ENCODE measurements at regions not wholly inside any gene's neighbourhood (a gene's known extent, or its start where the extent isn't known, plus 50 kb on each side); places are given as distances from the start of the nearest gene placed in this dataset.

GRCh38 chr3:33926998-33927605, 128.7 kb downstream of the PDCD6IP start:
- Histone ChIP-seq H3K79me2 (ENCODE audit: control insufficient read depth, insufficient read depth, low read length) (no peaks in the 10 kb centered on the region), H2AFZ (ENCODE audit: control insufficient read depth, low read depth, low read length) (no peak overlapping the region), H3K4me3 (no peak overlapping the region), H3K36me3 (ENCODE audit: control insufficient read depth in 2 of 2, insufficient read depth in 2 of 2, low read length in 1 of 2) (no peaks in the 10 kb centered on the region), H3K4me1 (ENCODE audit: control insufficient read depth, insufficient read depth, low read length) (no peaks in the 10 kb centered on the region), H4K20me1 (ENCODE audit: control insufficient read depth, insufficient read depth) (no peaks in the 10 kb centered on the region), H3K4me2 (ENCODE audit: control insufficient read depth, insufficient read depth) (no peak overlapping the region), H3K27ac (ENCODE audit: control insufficient read depth, insufficient read depth) (no peak overlapping the region), H3K27me3 (replicated peaks in 1 of 2; ENCODE audit: control insufficient read depth in 2 of 2, insufficient read depth in 2 of 2, low read length in 1 of 2) (no peaks in the 10 kb centered on the region; a peak in 1 of 4 replicates), H3K9ac (ENCODE audit: control insufficient read depth, insufficient read depth, low read length) (no peak overlapping the region), H3K9me3 (replicated peaks; ENCODE audit: control insufficient read depth, insufficient read depth, low read length) (no peaks in the 10 kb centered on the region)
- ChIA-PET CTCF (no interaction called here), POLR2A (no interaction called here), RAD21 (ENCODE audit: unreplicated experiment) (no interaction called here), SMC1A (ENCODE audit: uncharacterized antibody, unreplicated experiment) (interaction anchor here (0.9 kb wide), 1 partner anchor 626 kb away, joined by 3 read pairs; no protein-coding TSS in a partner anchor)
- no peak for ATAC-seq
- no peak for FAIRE-seq
- intact Hi-C loops (cut with micrococcal nuclease; ENCODE audit: unreplicated experiment): no loop called here
- BruUV-seq (replicated peaks): no TSS peak
- no peak for DNase-seq (ENCODE audit: low read depth, low spot score)
- TF ChIP-seq NKRF (conservative IDR thresholded peaks at IDR 0.05) (no peak), JUNB (IDR thresholded peaks at IDR 0.05) (no peak), ZNF622 (IDR thresholded peaks at IDR 0.05) (no peak), MTA3 (IDR thresholded peaks at IDR 0.05; ENCODE audit: borderline replicate concordance, low read length) (no peak), POLR2AphosphoS2 (IDR thresholded peaks at IDR 0.05; ENCODE audit: low read depth, low read length) (no peak), YY1 (IDR thresholded peaks at IDR 0.05; ENCODE audit: low read depth, low read length) (no peak), KLF5 (IDR thresholded peaks at IDR 0.05; ENCODE audit: partially characterized antibody) (no peak), ZNF217 (IDR thresholded peaks at IDR 0.05) (no peak), RAD21 (IDR thresholded peaks at IDR 0.05; ENCODE audit: insufficient read depth, low read depth, low read length) (no peak), POLR2AphosphoS5 (IDR thresholded peaks at IDR 0.05; ENCODE audit: low read length) (no peak), RELB (IDR thresholded peaks at IDR 0.05; ENCODE audit: low read depth) (no peak)
- WGBS (ENCODE audit: insufficient coverage, insufficient replicate concordance, low lambda C conversion rate, missing lambda C conversion rate): 45% methylated on average over 3 of the region's 3 CpGs
- in situ Hi-C loops (cut with MboI): no loop called here
